NB4 (cell line): ENCODE measurements at regions not wholly inside any gene's neighbourhood (a gene's known extent, or its start where the extent isn't known, plus 50 kb on each side); places are given as distances from the start of the nearest gene placed in this dataset.

Experiments used
- DNase-seq: peaks from one replicate; pipeline ENCODE4 v3.0.0; 2010; ENCODE audit warnings: low read depth
- H3K4me3 ChIP-seq: one replicate; pipeline ENCODE4 v1.5.1; 2011; ENCODE audit warnings: mild to moderate bottlenecking, low read depth, low read length, moderate library complexity
- MYC ChIP-seq: IDR thresholded peaks from 2 replicates; pipeline ENCODE4 v1.6.1; 2011; ENCODE audit warnings: low read depth, low read length
- POLR2A ChIP-seq: IDR thresholded peaks from 2 replicates; pipeline ENCODE4 v1.6.1; 2011; ENCODE audit warnings: mild to moderate bottlenecking; ENCODE audit not compliant: insufficient read length; ENCODE audit errors: extremely low read depth
- TF ChIP-seq, protein P1 (sequence below): IDR thresholded peaks from 2 replicates; pipeline ENCODE4 v1.6.1; 2011; ENCODE audit warnings: low read depth, low read length
- TF ChIP-seq, protein P2 (sequence below): IDR thresholded peaks from one replicate; pipeline ENCODE4 v1.5.1; 2012; ENCODE audit warnings: low read depth, low read length

DNA sequence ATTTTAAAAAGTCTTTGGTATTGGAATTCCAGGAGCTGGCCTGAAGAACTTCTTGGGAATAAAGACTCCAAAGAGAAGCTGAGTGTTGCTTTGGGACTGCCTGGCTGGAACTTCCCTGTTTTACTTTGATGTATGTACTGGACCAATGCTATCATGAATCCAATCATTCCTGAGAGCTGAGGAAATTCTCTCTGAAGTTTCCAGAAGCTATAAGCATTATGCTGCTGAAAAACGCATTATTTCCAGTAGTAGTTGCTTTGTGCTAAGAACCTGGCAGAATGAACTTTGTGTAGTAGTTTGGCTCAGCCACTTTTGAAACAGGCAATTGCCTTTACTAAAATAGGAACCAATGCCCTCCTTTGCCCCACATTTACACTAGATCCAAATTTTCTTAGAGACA, 260.7 kb downstream of the HLX start:
- TF ChIP-seq, protein P1, sequence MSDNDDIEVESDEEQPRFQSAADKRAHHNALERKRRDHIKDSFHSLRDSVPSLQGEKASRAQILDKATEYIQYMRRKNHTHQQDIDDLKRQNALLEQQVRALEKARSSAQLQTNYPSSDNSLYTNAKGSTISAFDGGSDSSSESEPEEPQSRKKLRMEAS = no peak
- TF ChIP-seq, protein P2, sequence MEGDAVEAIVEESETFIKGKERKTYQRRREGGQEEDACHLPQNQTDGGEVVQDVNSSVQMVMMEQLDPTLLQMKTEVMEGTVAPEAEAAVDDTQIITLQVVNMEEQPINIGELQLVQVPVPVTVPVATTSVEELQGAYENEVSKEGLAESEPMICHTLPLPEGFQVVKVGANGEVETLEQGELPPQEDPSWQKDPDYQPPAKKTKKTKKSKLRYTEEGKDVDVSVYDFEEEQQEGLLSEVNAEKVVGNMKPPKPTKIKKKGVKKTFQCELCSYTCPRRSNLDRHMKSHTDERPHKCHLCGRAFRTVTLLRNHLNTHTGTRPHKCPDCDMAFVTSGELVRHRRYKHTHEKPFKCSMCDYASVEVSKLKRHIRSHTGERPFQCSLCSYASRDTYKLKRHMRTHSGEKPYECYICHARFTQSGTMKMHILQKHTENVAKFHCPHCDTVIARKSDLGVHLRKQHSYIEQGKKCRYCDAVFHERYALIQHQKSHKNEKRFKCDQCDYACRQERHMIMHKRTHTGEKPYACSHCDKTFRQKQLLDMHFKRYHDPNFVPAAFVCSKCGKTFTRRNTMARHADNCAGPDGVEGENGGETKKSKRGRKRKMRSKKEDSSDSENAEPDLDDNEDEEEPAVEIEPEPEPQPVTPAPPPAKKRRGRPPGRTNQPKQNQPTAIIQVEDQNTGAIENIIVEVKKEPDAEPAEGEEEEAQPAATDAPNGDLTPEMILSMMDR = no peak
- TF ChIP-seq POLR2A (no peak), MYC (no peak)
- DNase-seq = no peak
- H3K4me3 ChIP-seq = no peak overlapping the region

DNA sequence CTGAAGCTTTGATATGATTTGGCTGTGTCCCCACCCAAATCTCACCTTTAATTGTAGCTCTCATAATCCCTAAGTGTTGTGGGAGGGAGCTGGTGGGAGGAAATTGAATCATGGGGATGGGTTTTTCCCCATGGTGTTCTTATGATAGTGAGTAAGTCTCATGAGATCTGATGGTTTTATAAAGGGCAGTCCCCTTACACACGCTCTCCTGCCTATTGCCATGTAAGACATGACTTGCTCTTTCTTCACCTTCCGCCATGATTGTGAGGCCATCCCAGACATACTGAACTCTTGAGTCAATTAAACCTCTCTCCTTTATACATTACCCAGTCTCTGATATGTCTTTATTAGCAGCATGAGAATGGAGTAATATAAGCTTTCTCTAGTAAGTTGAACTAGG, 261.9 kb downstream of the HLX start:
- TF ChIP-seq POLR2A (no peak), MYC (no peak)
- TF ChIP-seq, protein P1 = no peak
- TF ChIP-seq, protein P2 = no peak

DNA sequence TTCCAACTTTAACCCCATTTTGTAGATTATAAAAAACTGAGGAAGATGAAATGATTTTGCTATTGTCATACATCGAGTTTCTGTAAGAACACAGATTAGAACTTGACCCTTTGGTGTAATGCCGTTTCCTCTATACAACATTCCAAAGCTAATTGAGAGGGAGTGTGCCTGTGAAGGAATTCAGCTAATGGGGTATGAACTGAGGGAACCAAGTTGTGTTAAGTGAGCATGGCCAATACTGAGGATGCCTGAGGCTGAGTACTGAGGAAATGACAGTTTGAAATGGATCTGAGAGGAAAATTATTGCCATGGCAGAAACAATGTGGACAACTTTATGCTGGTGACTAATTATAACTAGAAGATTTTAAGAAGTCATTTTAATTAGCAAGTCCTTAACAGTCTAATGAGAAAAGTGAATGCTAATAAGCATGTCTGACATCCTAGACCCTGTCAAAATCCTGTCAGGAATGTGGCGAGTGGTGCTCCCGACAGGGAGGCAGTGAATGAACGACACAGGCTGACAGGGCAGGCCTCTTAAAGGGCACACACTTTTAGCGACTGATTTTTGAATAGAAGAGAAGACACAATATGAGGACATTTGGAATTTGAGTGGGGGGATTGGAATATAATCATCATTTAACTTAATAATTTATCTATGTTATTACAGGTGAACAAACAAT, 262.5 kb downstream of the HLX start:
- no peak for DNase-seq
- no peak overlapping the region for H3K4me3 ChIP-seq
- TF ChIP-seq, protein P1 = no peak
- TF ChIP-seq POLR2A = no peak
- TF ChIP-seq, protein P2 = no peak
- TF ChIP-seq MYC = no peak

More for the DNA sequence above, 261.9 kb downstream of the HLX start:
- DNase-seq = no peak
- H3K4me3 ChIP-seq = no peak overlapping the region

DNA sequence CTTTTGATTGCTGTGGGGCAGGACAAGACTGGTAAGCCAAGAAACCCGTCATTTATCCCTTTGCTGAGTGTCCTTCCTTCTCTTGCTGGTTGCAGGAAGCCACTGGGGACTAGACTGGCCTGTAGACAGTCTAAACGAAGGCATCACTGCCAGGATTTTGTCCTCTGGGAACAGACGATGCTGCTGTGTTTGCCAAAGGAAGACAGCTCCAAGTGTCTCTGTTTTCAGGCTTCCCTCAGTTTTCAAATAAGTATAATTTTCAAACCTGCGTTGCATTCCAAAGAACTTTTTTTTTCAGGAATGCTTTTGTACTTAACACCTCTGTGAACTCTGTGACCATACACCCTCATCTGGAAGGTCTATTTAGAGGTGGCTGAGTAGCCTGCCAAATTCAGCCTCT, 269.4 kb downstream of the HLX start:
- TF ChIP-seq, protein P2 = no peak
- TF ChIP-seq, protein P1 = no peak
- TF ChIP-seq POLR2A = no peak
- no peak for TF ChIP-seq MYC
- no peak for DNase-seq
- H3K4me3 ChIP-seq = no peak overlapping the region

DNA sequence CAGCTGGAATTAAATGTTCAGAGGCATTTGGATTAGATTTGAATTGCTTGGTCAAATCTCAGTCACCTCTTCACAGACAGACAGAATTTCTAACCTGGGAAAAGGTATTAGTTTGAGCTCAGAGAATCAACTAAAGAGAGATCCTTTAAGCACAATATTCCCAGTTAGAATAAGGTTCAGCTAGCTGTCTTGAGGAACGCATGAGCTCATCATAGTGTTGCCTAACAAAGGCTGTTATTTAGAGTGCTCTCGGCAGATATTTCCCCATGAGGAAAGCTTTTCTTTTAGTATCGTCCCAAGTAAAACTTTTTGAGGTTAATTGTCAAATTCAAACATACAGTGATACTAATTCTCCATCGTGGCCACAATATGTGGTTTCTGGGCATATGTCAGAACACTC, 269.9 kb downstream of the HLX start:
- no peak overlapping the region for H3K4me3 ChIP-seq
- no peak for TF ChIP-seq MYC
- TF ChIP-seq, protein P2 = no peak
- TF ChIP-seq, protein P1 = no peak
- no peak for TF ChIP-seq POLR2A
- peak; percentile 7 for DNase-seq
